ENCODE measurements at regions not wholly inside any gene's neighbourhood (a gene's known extent, or its start where the extent isn't known, plus 50 kb on each side); places are given as distances from the start of the nearest gene placed in this dataset.

GRCh38 chr6:146865756-146866379 lies 267.1 kb downstream of the ADGB start:
- DNase-seq (ENCODE audit: low read depth in 2 of 3, low spot score in 2 of 3), result no peak

- DNase-seq (ENCODE audit: low read depth in 2 of 3, low spot score in 2 of 3), result no peak
Measured at GRCh38 chr6:146866731-146867414, 268.1 kb downstream of the ADGB start.

GRCh38 chr6:146868671-146869209 lies 270.0 kb downstream of the ADGB start:
- DNase-seq (ENCODE audit: low read depth in 2 of 3, low spot score in 2 of 3), result no peak

DNA sequence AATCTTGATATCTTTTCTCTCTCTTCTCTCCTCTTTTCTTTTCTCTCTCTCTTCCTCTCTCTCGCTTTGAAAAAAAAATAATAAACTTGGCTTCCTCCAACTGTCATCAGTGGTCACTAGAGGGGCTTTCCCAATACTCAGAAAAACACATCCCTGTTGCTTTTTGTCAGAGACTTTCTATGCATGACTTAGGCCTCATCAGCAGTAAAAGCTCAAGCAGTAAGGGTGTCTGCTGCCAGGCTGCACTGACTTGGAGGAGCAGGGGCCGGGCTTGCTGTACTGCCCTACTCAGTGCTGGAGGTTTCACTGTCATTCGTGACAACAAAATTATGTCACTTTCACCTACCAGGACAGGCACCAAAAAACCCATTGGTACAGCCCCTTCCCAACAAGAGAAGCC lies 272.0 kb downstream of the ADGB start:
- DNase-seq (ENCODE audit: low read depth in 2 of 3, low spot score in 2 of 3), result peak in 2 of 3 donors; percentile 62 to 75

- no peak for DNase-seq (ENCODE audit: low read depth in 2 of 3, low spot score in 2 of 3)
Measured at GRCh38 chr6:146871611-146872425, 273.0 kb downstream of the ADGB start.

- DNase-seq (ENCODE audit: low read depth in 2 of 3, low spot score in 2 of 3), result no peak
Measured at GRCh38 chr6:146872426-146872785, 273.6 kb downstream of the ADGB start.

DNA sequence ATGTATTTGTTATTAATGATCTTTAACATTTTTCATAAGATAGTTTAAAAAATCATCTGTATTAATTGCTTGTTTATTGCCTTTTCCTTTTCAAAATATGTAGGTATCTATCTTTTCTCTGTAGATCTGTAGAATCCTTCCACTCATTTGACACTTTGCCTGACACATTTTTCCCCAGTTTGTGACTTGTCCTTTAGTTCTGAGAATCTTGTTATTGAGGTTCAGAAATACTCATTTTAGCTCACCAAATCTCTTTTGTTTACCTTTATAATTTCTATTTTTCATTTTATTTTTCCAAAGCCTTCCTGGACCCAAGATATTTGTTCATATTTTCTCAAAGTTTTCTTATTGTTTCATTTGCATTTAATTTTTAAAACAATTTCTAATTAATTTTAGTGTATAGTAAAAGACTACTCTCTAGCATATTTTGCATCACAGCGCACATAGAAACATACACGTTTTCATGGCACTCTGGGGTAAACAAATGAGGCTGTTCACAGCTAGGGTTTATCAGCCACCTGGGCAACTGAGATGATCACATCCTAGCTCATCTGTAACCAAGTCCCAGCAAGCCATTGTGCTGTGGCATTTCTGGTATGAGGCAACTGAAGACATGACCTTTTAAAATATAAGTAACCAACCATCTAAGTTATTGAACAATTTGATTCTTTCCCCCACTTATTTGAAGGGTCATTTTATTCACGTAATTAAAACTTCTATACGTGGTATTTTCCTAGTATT lies 275.7 kb downstream of the ADGB start:
- DNase-seq (ENCODE audit: low read depth in 2 of 3, low spot score in 2 of 3), result no peak

DNA sequence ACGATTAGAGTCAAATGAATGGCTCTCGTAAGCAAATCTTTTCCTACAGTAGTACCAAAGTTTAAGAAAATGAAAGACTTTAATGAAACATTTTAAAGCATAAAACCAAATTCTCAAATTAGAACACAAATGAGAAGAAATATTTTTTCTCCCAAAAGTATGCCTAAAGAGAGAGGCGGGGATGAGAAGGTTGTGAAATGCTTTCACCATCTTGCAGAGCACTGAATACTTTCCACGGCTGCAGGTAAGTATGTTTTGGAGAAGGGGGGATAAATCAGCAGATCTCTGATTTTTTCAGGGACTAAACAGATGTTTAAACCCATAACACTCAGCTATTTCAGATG lies 277.1 kb downstream of the ADGB start:
- DNase-seq (ENCODE audit: low read depth in 2 of 3, low spot score in 2 of 3), result no peak

DNA sequence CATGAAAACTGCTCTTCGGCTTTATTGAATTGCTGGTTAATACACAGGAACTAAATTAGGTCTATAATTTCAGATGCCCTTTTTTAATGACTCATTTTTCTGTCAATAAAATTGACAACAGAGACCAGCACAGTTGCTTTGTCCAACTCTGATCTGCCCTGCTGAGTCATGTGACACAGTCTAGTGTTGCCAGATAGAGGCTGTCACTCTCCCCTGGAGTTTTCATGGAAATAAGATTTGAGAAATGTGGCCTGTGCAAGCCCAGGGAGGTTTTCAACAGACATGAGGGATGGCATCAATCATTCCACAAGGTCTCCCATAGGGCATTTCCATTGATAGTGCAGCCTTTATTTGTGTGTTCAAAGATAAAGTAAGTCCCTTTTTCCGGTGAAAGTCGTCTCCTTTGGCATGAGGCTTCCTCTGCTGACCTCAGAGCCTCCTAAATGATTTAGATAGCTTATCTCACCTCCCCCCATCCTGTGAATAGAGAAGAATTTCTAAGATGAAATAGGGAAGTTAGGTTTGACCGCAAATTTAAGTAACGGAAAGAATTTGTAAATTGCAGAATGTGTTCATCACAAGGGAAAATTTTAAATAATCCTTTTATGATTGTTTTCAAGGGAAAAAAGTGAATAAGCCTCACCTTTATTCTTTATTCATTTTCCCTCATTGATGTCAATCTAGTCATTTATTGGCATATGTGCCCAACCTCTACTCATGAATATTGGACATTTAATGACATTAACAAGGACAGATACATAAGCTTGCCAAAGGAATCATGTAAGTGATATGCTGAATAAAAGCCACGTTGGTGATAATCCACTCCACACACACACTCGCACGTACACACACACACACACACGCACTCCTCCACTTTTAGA lies 277.7 kb downstream of the ADGB start:
- peak in 2 of 3 donors; percentile 87 to 95 for DNase-seq (ENCODE audit: low read depth in 2 of 3, low spot score in 2 of 3)

GRCh38 chr6:146878168-146878951 lies 279.6 kb downstream of the ADGB start:
- peak in 1 of 3 donors; percentile 33 for DNase-seq (ENCODE audit: low read depth in 2 of 3, low spot score in 2 of 3)

DNA sequence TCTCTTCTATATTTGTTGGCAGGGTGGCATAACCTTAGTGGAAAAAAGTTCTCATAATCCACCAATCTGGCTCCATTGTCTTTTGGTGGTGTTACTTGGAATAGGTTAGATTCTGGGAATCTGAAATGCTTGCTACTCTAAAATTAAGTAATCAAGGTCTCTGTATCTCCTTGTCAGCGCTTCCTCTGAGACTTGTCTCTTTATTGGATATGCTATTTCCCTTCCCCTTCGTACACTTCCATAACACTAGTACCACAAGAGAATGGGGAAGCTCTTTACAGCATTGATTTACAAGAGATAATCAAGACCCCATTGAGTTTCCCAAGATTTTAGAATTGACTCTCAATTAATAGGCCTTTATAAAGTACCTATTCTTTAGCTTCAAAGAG lies 280.2 kb downstream of the ADGB start:
- DNase-seq (ENCODE audit: low read depth in 2 of 3, low spot score in 2 of 3), result no peak

DNA sequence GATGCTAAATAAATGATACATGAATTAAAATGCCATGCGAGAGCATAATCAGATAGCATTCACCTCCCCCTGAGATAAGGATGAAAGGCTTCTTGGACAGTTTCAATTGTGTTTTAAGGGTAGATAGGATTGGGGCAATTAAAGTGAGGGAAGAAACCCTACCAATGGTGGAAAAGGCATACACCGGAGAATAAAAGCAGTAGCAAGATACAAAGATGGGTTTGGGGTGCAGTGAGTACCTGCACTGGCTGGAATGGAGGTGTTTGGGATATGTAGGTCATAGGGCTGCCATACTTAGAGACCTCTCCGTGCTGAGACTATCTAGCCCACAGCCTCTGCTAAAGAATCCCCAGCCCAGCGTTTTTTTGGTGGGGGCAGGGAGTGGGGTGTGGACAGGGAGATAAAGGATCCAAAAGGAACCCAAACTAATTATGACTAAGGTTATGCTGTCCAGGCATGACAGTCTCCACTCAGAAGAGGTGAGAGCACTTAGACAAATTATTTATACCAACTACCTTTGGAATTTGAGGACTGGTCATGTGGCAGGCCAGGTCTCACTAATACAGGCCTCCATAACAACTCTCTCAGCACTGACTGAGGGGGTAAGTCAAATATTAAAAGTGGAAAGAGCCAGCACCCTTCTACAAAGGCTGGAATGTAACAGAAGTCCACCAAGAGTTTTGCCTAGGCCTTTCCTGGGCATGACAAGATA lies 280.8 kb downstream of the ADGB start:
- no peak for DNase-seq (ENCODE audit: low read depth in 2 of 3, low spot score in 2 of 3)

- DNase-seq (ENCODE audit: low read depth in 2 of 3, low spot score in 2 of 3), result peak in 1 of 3 donors; percentile 35
Measured at GRCh38 chr6:146881228-146882181, 282.7 kb downstream of the ADGB start.

GRCh38 chr6:146883640-146884531 lies 285.1 kb downstream of the ADGB start:
- no peak for DNase-seq (ENCODE audit: low read depth in 2 of 3, low spot score in 2 of 3)

- no peak for DNase-seq (ENCODE audit: low read depth in 2 of 3, low spot score in 2 of 3)
Measured at GRCh38 chr6:146884728-146885127, 286.0 kb downstream of the ADGB start.

DNA sequence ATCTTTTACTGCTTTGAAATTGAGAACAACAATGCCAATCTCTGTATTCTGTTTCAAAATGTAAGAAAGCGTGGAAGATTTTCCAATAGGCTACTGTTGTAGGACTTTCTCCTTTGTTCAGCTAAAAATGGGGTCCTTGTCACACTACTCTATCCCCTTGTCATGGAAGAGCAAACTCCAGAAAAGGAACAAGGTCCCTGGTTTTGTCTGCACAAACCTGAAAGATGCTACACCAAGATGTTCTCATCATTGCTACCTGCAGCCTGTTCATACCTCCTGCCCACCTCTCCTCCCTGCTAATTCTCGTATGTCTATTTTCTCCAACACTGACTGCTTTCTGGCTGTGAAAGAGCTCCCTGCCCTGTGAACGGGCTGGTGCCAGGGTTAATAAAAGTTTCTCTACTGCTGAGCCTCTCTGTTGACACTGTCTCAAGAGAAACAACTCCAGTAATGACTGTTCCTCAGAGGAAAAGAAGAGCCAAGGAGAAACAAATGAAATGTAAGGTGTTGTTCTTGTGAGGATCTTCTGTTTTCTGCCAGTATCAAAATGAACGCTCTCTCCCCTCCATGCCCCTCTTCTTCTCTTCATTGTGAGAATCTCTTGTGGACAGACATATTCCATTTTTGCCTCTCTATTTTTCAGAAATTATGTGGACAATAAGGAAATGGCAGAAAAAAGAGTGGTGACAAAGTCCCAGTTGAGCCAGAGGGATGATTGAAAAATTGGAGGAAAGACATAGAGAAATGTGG lies 287.1 kb downstream of the ADGB start:
- no peak for DNase-seq (ENCODE audit: low read depth in 2 of 3, low spot score in 2 of 3)

Measured in hematopoietic multipotent progenitor cell (in vitro differentiated cells).